ENCODE measurements at regions not wholly inside any gene's neighbourhood (a gene's known extent, or its start where the extent isn't known, plus 50 kb on each side); places are given as distances from the start of the nearest gene placed in this dataset.

DNA sequence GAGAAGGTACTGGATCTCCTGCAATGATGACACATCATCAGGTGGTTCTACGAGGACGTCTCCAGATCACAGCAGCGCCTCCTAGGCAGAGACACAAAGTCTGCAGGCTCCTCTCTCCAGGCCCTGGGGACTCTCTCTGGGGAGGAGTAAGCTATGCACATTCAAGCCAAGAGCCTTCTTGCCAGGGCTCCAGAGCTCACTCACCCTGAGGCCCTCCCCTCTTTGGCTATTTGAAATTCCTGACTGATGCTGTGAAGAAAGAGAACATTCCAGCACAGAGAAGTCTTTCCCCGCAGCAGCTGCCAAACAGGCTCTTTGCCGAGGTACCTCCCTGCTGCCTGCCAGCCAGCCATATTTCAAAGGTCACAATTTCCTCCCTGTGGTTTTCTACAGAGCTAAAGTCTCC, 204.9 kb downstream of the CSNK2A3 start:
- intact Hi-C loops (cut with DNase I) = loop anchor here (5.0 kb wide), 1 partner anchor 111 kb away; no protein-coding TSS in a partner anchor
- Histone ChIP-seq H3K36me3 (no peaks in the 10 kb centered on the region), H3K27me3 (no peaks in the 10 kb centered on the region), H3K27ac (replicated peaks in 1 of 4) (peak overlapping the region; percentile 69 to 83 (median 82)), H3K9me3 (peaks cover 0 to 6% (median 2%) of the 10 kb centered on the region in 4 donors), H3K4me1 (peaks cover 16 to 46% (median 36%) of the 10 kb centered on the region in 4 donors), H3K4me3 (no peak overlapping the region)
- DNase-seq (ENCODE audit: extremely low spot score) = peak; percentile 94
- 21% methylated on average over 5 of the region's 5 CpGs for WGBS
- no peak for TF ChIP-seq EP300 (IDR thresholded peaks at IDR 0.05)
- TF ChIP-seq, protein P1, sequence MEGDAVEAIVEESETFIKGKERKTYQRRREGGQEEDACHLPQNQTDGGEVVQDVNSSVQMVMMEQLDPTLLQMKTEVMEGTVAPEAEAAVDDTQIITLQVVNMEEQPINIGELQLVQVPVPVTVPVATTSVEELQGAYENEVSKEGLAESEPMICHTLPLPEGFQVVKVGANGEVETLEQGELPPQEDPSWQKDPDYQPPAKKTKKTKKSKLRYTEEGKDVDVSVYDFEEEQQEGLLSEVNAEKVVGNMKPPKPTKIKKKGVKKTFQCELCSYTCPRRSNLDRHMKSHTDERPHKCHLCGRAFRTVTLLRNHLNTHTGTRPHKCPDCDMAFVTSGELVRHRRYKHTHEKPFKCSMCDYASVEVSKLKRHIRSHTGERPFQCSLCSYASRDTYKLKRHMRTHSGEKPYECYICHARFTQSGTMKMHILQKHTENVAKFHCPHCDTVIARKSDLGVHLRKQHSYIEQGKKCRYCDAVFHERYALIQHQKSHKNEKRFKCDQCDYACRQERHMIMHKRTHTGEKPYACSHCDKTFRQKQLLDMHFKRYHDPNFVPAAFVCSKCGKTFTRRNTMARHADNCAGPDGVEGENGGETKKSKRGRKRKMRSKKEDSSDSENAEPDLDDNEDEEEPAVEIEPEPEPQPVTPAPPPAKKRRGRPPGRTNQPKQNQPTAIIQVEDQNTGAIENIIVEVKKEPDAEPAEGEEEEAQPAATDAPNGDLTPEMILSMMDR (IDR thresholded peaks at IDR 0.05) = peak; percentile 46 to 66 (median 59)
- TF ChIP-seq POLR2AphosphoS5 (IDR thresholded peaks at IDR 0.05) = peak; percentile 72 to 81

DNA sequence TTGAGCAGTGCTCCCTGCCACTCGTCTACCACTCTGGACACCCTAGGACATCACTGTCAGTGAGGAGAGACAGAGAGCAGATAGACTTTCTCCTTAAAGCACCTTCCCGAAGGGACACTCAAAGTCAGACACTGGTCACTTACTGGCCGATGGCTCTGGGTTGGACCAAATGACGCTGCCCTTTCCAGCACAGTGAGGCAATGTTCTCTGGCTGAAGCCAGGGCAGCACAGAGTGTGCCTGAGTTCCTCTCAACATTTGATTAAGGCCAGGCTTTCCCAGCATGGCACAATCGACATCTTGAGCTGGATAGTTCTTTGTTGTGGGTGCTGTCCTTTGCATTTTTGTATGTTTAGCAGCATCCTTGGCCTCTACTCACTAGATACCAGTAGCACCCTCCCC, 206.2 kb downstream of the CSNK2A3 start:
- Histone ChIP-seq H3K36me3 (no peaks in the 10 kb centered on the region), H3K9me3 (peaks cover 0 to 6% (median 2%) of the 10 kb centered on the region in 4 donors), H3K27me3 (no peaks in the 10 kb centered on the region), H3K27ac (replicated peaks in 1 of 4) (peak overlapping the region; percentile 69 to 83 (median 82)), H3K4me1 (peaks cover 16 to 58% (median 48%) of the 10 kb centered on the region in 4 donors), H3K4me3 (no peak overlapping the region)
- DNase-seq (ENCODE audit: extremely low spot score) = no peak
- intact Hi-C loops (cut with DNase I) = loop anchor here (5.0 kb wide), 1 partner anchor 110 kb away; no protein-coding TSS in a partner anchor
- WGBS = 94% methylated on average over 5 of the region's 5 CpGs
- TF ChIP-seq, protein P1 (IDR thresholded peaks at IDR 0.05) = no peak
- TF ChIP-seq EP300 (IDR thresholded peaks at IDR 0.05) = peak; percentile 56
- TF ChIP-seq POLR2A (IDR thresholded peaks at IDR 0.05; ENCODE audit: low read depth) = no peak
- TF ChIP-seq POLR2AphosphoS5 (IDR thresholded peaks at IDR 0.05) = peak in 1 of 2 donors; percentile 19

DNA sequence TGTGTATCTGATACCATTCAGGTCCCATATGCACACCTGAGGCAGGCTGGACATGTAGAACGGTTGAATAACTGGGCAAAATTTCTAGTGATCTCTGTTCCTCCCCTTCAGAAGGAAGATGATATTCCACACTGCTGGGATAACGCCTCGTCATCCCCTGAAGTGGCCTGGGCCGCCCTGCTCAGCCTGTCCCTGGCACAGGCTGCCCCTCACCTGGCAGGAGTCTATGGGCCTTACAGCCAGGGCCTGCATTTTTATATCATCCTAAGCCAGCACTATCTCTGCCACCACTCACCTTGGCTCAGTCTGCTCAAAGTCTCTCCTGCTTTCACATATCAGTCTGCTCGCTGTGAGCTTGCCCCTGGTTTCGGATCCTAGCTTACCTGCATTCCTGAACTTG, 209.2 kb downstream of the CSNK2A3 start:
- TF ChIP-seq, protein P1 (IDR thresholded peaks at IDR 0.05) = no peak
- TF ChIP-seq POLR2AphosphoS5 (IDR thresholded peaks at IDR 0.05) (no peak), POLR2A (IDR thresholded peaks at IDR 0.05; ENCODE audit: low read depth) (no peak), EP300 (IDR thresholded peaks at IDR 0.05) (no peak)
- 98% methylated on average over 5 of the region's 6 CpGs for WGBS
- H3K36me3 ChIP-seq = no peaks in the 10 kb centered on the region
- peaks cover 19 to 60% (median 53%) of the 10 kb centered on the region in 4 donors for H3K4me1 ChIP-seq
- intact Hi-C loops (cut with DNase I) = no loop called here
- no peak for DNase-seq (ENCODE audit: extremely low spot score)
- peaks cover 0 to 6% (median 2%) of the 10 kb centered on the region in 4 donors for H3K9me3 ChIP-seq
- no peak overlapping the region for H3K4me3 ChIP-seq
- H3K27me3 ChIP-seq = no peaks in the 10 kb centered on the region
- H3K27ac ChIP-seq (replicated peaks in 1 of 4) = peak overlapping the region; percentile 33 to 79 (median 71)

DNA sequence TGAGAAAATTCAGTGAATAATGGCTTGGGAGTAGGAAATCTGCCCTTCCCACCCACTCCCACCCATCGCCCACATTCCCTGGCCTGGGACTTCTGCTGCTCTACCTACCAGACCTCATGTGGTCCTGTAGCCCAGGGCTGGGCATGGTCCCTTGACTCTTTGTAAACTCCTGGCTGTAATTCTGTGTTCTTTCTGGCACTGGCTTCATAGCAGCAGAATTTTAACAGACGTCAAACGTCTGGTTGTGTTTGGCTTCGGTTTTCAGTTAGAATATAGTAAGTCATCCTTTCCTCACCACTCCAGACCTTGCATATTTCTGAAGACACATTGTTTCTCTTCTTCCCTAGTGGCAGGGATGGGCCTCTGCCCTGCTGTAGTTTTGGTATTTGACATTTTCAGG, 210.6 kb downstream of the CSNK2A3 start:
- Histone ChIP-seq H3K4me1 (peaks cover 8 to 45% (median 39%) of the 10 kb centered on the region in 4 donors), H3K27me3 (no peaks in the 10 kb centered on the region), H3K9me3 (peaks cover 0 to 6% (median 2%) of the 10 kb centered on the region in 4 donors), H3K27ac (replicated peaks in 1 of 4) (peak overlapping the region; percentile 69 to 79 (median 71)), H3K36me3 (no peaks in the 10 kb centered on the region), H3K4me3 (no peak overlapping the region)
- TF ChIP-seq POLR2A (IDR thresholded peaks at IDR 0.05; ENCODE audit: low read depth) = no peak
- TF ChIP-seq, protein P1 (IDR thresholded peaks at IDR 0.05) = peak in 1 of 3 experiments; percentile 14
- peak; percentile 11 to 12 for TF ChIP-seq POLR2AphosphoS5 (IDR thresholded peaks at IDR 0.05)
- 39% methylated on average over 4 of the region's 4 CpGs for WGBS
- intact Hi-C loops (cut with DNase I) = no loop called here
- DNase-seq (ENCODE audit: extremely low spot score) = no peak

DNA sequence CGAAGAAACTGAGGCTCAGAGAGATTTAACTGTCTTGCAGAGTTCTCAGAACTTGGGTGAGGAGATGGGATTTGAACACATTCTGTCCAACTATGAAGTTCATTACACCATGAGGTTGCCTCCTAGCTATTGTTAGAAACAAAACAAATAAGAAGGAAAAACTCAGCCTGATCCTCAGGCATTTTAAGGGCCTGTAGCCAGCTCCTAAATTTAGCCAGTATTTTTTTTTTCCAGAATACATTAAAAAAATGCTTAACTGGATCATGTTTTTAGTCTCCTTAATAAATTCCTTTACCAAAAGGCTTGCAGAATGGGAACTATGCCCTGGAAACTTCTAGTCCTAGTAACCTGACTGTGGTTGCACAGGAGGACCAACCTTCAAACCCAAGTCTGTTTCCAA, 212.0 kb downstream of the CSNK2A3 start:
- WGBS = 50% methylated on average over 1 of the region's 1 CpG
- TF ChIP-seq, protein P1 (IDR thresholded peaks at IDR 0.05) = no peak
- TF ChIP-seq POLR2A (IDR thresholded peaks at IDR 0.05; ENCODE audit: low read depth) = no peak
- no peak for TF ChIP-seq POLR2AphosphoS5 (IDR thresholded peaks at IDR 0.05)
- no peak for TF ChIP-seq EP300 (IDR thresholded peaks at IDR 0.05)
- no peaks in the 10 kb centered on the region for H3K9me3 ChIP-seq
- H3K27ac ChIP-seq (replicated peaks in 1 of 4) = peak overlapping the region; percentile 69 to 79 (median 71)
- DNase-seq (ENCODE audit: extremely low spot score) = no peak
- intact Hi-C loops (cut with DNase I) = no loop called here
- no peaks in the 10 kb centered on the region for H3K27me3 ChIP-seq
- H3K4me3 ChIP-seq = no peak overlapping the region
- peaks cover 5 to 37% (median 32%) of the 10 kb centered on the region in 4 donors for H3K4me1 ChIP-seq
- H3K36me3 ChIP-seq = no peaks in the 10 kb centered on the region

Measured in esophagus muscularis mucosa (tissue), 4 donors.